Smooth muscle cell (in vitro differentiated cells): ENCODE measurements at regions not wholly inside any gene's neighbourhood (a gene's known extent, or its start where the extent isn't known, plus 50 kb on each side); places are given as distances from the start of the nearest gene placed in this dataset.

ENCODE experiments used
- DNase-seq: peaks from one replicate; lab custom pipeline; 2025; ENCODE audit not compliant: unreplicated experiment; lab: John Stamatoyannopoulos, UW
- H2AFZ ChIP-seq: fragments of 200-600 bp; sonication (generic); 2 replicates; pipeline ENCODE4 v1.6.0; 2016; ENCODE audit warnings: antibody characterized with exemption, low read depth, mild to moderate bottlenecking
- H3F3A ChIP-seq: fragments of 200-600 bp; sonication (generic); 2 replicates; pipeline ENCODE4 v1.6.0; 2017; ENCODE audit warnings: antibody characterized with exemption, low read depth
- H3K27ac ChIP-seq: fragments of 200-600 bp; sonication (generic); 2 replicates; pipeline ENCODE4 v1.5.1; 2016; ENCODE audit warnings: low read depth, mild to moderate bottlenecking
- H3K27me3 ChIP-seq: fragments of 200-600 bp; sonication (generic); 2 replicates; pipeline ENCODE4 v1.6.1; 2016; ENCODE audit warnings: low read depth, mild to moderate bottlenecking
- H3K36me3 ChIP-seq: fragments of 200-600 bp; sonication (generic); 2 replicates; pipeline ENCODE4 v1.5.1; 2016; ENCODE audit warnings: low read depth
- H3K4me1 ChIP-seq: fragments of 200-600 bp; sonication (generic); 2 replicates; pipeline ENCODE4 v1.5.1; 2016; ENCODE audit warnings: low read depth
- H3K4me2 ChIP-seq: fragments of 200-600 bp; sonication (generic); 2 replicates; pipeline ENCODE4 v1.6.0; 2016; ENCODE audit warnings: mild to moderate bottlenecking
- H3K4me3 ChIP-seq: fragments of 200-600 bp; sonication (generic); 2 replicates; pipeline ENCODE4 v1.5.1; 2016; ENCODE audit warnings: mild to moderate bottlenecking
- H3K79me2 ChIP-seq: fragments of 200-600 bp; sonication (generic); 2 replicates; pipeline ENCODE4 v1.6.0; 2016; ENCODE audit warnings: low read depth, mild to moderate bottlenecking
- H3K9ac ChIP-seq: fragments of 200-600 bp; sonication (generic); 2 replicates; pipeline ENCODE4 v1.6.0; 2016; ENCODE audit warnings: low read depth
- H3K9me3 ChIP-seq: fragments of 200-600 bp; sonication (generic); replicated peaks from 2 replicates; pipeline ENCODE4 v1.5.1; 2016; ENCODE audit warnings: low read depth
- H4K20me1 ChIP-seq: fragments of 200-600 bp; sonication (generic); 2 replicates; pipeline ENCODE4 v1.6.0; 2016; ENCODE audit warnings: low read depth
- WGBS: methylation state at CpG from one replicate; pipeline ENCODE4 v1.1.7; 2016; ENCODE audit warnings: low lambda C conversion rate; 5-methylcytosine and 5-hydroxymethylcytosine counted together
- TF ChIP-seq, protein P1 (sequence below): fragments of 200-600 bp; sonication (generic); IDR thresholded peaks from 2 replicates; pipeline ENCODE4 v1.5.1; 2017; ENCODE audit warnings: borderline replicate concordance, mild to moderate bottlenecking, antibody characterized with exemption; ENCODE audit not compliant: insufficient read depth, poor library complexity, severe bottlenecking

DNA sequence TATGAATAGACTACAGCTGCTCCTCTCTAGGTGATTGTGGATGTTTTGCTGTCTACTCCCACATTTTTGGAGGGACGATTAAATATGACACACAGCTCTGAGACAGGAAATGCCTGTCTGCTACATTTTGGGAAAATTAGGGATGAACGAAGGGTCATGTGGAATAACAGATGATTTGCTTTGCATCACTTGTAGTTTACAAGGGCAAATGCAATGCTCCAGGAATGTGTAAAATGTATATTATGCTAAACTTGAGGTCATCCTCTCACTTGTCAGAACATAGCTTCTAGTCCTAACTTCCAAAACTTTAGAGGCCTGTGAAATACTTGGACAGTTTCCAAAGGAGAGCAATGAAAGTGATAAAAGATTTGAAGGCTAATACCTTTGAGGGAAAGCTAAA lies 284.2 kb upstream of the DACH1 start:
- TF ChIP-seq, protein P1, sequence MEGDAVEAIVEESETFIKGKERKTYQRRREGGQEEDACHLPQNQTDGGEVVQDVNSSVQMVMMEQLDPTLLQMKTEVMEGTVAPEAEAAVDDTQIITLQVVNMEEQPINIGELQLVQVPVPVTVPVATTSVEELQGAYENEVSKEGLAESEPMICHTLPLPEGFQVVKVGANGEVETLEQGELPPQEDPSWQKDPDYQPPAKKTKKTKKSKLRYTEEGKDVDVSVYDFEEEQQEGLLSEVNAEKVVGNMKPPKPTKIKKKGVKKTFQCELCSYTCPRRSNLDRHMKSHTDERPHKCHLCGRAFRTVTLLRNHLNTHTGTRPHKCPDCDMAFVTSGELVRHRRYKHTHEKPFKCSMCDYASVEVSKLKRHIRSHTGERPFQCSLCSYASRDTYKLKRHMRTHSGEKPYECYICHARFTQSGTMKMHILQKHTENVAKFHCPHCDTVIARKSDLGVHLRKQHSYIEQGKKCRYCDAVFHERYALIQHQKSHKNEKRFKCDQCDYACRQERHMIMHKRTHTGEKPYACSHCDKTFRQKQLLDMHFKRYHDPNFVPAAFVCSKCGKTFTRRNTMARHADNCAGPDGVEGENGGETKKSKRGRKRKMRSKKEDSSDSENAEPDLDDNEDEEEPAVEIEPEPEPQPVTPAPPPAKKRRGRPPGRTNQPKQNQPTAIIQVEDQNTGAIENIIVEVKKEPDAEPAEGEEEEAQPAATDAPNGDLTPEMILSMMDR = no peak
- Histone ChIP-seq H2AFZ (no peak overlapping the region), H3K4me2 (peak overlapping the region; percentile 61), H3K79me2 (no peaks in the 10 kb centered on the region), H3F3A (no peaks in the 10 kb centered on the region), H3K27ac (no peak overlapping the region), H4K20me1 (no peaks in the 10 kb centered on the region), H3K4me1 (no peaks in the 10 kb centered on the region), H3K27me3 (no peaks in the 10 kb centered on the region), H3K9me3 (no peaks in the 10 kb centered on the region), H3K36me3 (no peaks in the 10 kb centered on the region), H3K4me3 (no peak overlapping the region), H3K9ac (no peak overlapping the region)
- 10% methylated on average over 2 of the region's 2 CpGs for WGBS
- no peak for DNase-seq

GRCh38 chr13:72150502-72150901 lies 283.5 kb upstream of the DACH1 start:
- no peak overlapping the region for H3K9ac ChIP-seq
- TF ChIP-seq, protein P1 = no peak
- no peak overlapping the region for H3K4me3 ChIP-seq
- H2AFZ ChIP-seq = no peak overlapping the region
- no peaks in the 10 kb centered on the region for H3K4me1 ChIP-seq
- no peaks in the 10 kb centered on the region for H4K20me1 ChIP-seq
- no peaks in the 10 kb centered on the region for H3K27me3 ChIP-seq
- H3K36me3 ChIP-seq = no peaks in the 10 kb centered on the region
- no peaks in the 10 kb centered on the region for H3K9me3 ChIP-seq
- no peak overlapping the region for H3K4me2 ChIP-seq
- 88% methylated on average over 3 of the region's 3 CpGs for WGBS
- H3K79me2 ChIP-seq = no peaks in the 10 kb centered on the region
- DNase-seq = no peak
- no peaks in the 10 kb centered on the region for H3F3A ChIP-seq
- peak overlapping the region; percentile 4 for H3K27ac ChIP-seq

DNA sequence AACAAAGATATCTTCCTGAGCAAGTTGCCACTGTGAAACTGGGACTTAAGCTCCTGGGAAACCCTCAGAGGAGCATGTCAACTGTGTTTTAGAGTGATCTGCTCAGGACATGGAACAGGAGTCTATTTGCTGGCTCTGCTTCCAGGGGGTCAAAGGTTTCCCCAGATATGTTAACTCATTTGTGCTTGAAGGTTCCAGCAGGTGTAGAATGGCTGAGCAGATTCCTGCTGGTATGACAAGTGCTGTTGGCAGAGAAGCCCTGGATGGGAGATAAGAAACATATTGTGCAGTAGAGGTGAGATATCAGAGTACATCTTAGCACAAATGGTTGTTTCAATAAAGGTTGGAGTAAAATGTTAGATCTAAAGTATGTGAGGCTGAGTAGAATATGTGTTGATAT lies 282.7 kb upstream of the DACH1 start:
- no peaks in the 10 kb centered on the region for H3K4me1 ChIP-seq
- no peaks in the 10 kb centered on the region for H3K36me3 ChIP-seq
- no peak for DNase-seq
- no peaks in the 10 kb centered on the region for H3K9me3 ChIP-seq
- no peaks in the 10 kb centered on the region for H3F3A ChIP-seq
- no peak overlapping the region for H3K4me3 ChIP-seq
- no peak overlapping the region for H3K9ac ChIP-seq
- H3K27me3 ChIP-seq = no peaks in the 10 kb centered on the region
- no peak overlapping the region for H2AFZ ChIP-seq
- no peak overlapping the region for H3K4me2 ChIP-seq
- H3K27ac ChIP-seq = no peak overlapping the region
- no peaks in the 10 kb centered on the region for H3K79me2 ChIP-seq
- TF ChIP-seq, protein P1 = no peak
- H4K20me1 ChIP-seq = no peaks in the 10 kb centered on the region

DNA sequence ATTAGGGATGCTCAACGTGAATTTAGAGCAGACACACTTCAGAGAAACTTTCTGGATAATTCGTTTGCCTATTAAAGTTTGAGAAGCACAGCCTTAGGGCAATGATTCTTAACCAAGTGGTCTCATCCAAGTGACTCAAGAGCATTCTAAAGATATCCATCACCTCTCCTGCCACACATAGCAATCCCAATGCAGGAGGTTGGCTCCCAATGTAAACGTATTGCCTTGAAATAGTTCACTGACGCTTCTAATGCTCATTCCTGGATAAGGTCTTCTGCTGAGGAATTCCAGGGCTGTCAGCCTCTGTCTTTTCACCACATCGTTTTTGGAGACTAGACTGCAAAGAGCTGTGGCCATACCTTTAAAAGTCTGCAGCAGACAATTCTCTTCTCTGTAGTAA lies 279.8 kb upstream of the DACH1 start:
- WGBS = 42% methylated on average over 5 of the region's 5 CpGs

More for the DNA sequence above, 279.8 kb upstream of the DACH1 start:
- H3K4me3 ChIP-seq = no peak overlapping the region
- H3K9me3 ChIP-seq = no peaks in the 10 kb centered on the region
- H3K9ac ChIP-seq = no peak overlapping the region
- no peak overlapping the region for H3K27ac ChIP-seq
- no peaks in the 10 kb centered on the region for H3F3A ChIP-seq
- DNase-seq = no peak
- TF ChIP-seq, protein P1 = no peak
- no peaks in the 10 kb centered on the region for H3K4me1 ChIP-seq
- no peak overlapping the region for H3K4me2 ChIP-seq
- H3K27me3 ChIP-seq = no peaks in the 10 kb centered on the region
- no peaks in the 10 kb centered on the region for H4K20me1 ChIP-seq
- H3K36me3 ChIP-seq = no peaks in the 10 kb centered on the region
- H2AFZ ChIP-seq = no peak overlapping the region
- no peaks in the 10 kb centered on the region for H3K79me2 ChIP-seq
